HPDE6-E6E7 (cell line): ENCODE measurements at regions not wholly inside any gene's neighbourhood (a gene's known extent, or its start where the extent isn't known, plus 50 kb on each side); places are given as distances from the start of the nearest gene placed in this dataset.
"Not testable (repeated sequence)": the region's sequence is repeated elsewhere in the genome, so short reads cannot be mapped to it uniquely, and the experiment has no call there.

Source experiments
- DNase-seq: peaks from one replicate; pipeline ENCODE4 v3.0.0; 2011; ENCODE audit warnings: missing footprints; ENCODE audit errors: extremely low spot score

GRCh38 chr18:62629031-62629430, 86.3 kb upstream of the PHLPP1 start:
- DNase-seq = no peak

GRCh38 chr18:62631173-62631572, 84.2 kb upstream of the PHLPP1 start:
- no peak for DNase-seq

GRCh38 chr18:62632788-62633455, 82.4 kb upstream of the PHLPP1 start:
- no peak for DNase-seq

- DNase-seq = no peak
These were observed 80.9 kb upstream of the PHLPP1 start for GRCh38 chr18:62634458-62634857.

- peak; percentile 69 for DNase-seq
These were observed 80.2 kb upstream of the PHLPP1 start for GRCh38 chr18:62634979-62635630.

- no peak for DNase-seq
These were observed 77.9 kb upstream of the PHLPP1 start for GRCh38 chr18:62637403-62637802.

GRCh38 chr18:62637807-62638687, 77.3 kb upstream of the PHLPP1 start:
- DNase-seq = no peak

GRCh38 chr18:62643181-62643580, 72.2 kb upstream of the PHLPP1 start:
- no peak for DNase-seq

GRCh38 chr18:62644773-62645172, 70.6 kb upstream of the PHLPP1 start:
- no peak for DNase-seq

GRCh38 chr18:62647179-62647578, 68.2 kb upstream of the PHLPP1 start:
- no peak for DNase-seq

- no peak for DNase-seq
These were observed 67.2 kb upstream of the PHLPP1 start for GRCh38 chr18:62648045-62648678.

- no peak for DNase-seq
These were observed 63.9 kb upstream of the PHLPP1 start for GRCh38 chr18:62651276-62652056.

- DNase-seq = not testable (repeated sequence)
These were observed 63.2 kb upstream of the PHLPP1 start for GRCh38 chr18:62652057-62652629.

- no peak for DNase-seq
These were observed 59.7 kb upstream of the PHLPP1 start for GRCh38 chr18:62655520-62656219.

GRCh38 chr18:62658028-62658427, 57.3 kb upstream of the PHLPP1 start:
- no peak for DNase-seq

GRCh38 chr18:62659698-62660097, 55.6 kb upstream of the PHLPP1 start:
- DNase-seq = no peak

- no peak for DNase-seq
These were observed 54.6 kb upstream of the PHLPP1 start for GRCh38 chr18:62660691-62661090.

- peak; percentile 17 for DNase-seq
These were observed 51.5 kb upstream of the PHLPP1 start for GRCh38 chr18:62663731-62664336.

- no peak for DNase-seq
These were observed 50.9 kb upstream of the PHLPP1 start for GRCh38 chr18:62664414-62664813.

GRCh38 chr18:62665188-62665587, 50.2 kb upstream of the PHLPP1 start:
- no peak for DNase-seq
